Sigmoid colon (tissue), 6 donors: ENCODE measurements at regions not wholly inside any gene's neighbourhood (a gene's known extent, or its start where the extent isn't known, plus 50 kb on each side); places are given as distances from the start of the nearest gene placed in this dataset.

Source experiments
- DNase-seq: peaks from one replicate; pipeline ENCODE4 v3.0.0-alpha.2; 2019
- H3K27ac ChIP-seq, 4 donors: fragments of 200-600 bp; sonication (generic); one replicate each; pipeline ENCODE4 v1.5.1; 2016 to 2019; ENCODE audit warnings: mild to moderate bottlenecking in 1 of 4
- H3K27me3 ChIP-seq, 3 donors: fragments of 200-600 bp; sonication (generic); one replicate each; pipeline ENCODE4 v1.5.1; 2019; ENCODE audit warnings: mild to moderate bottlenecking in 1 of 3
- H3K36me3 ChIP-seq, 4 donors: fragments of 200-600 bp; sonication (generic); one replicate each; pipeline ENCODE4 v1.5.1; 2016 to 2019
- H3K4me1 ChIP-seq, 4 donors: fragments of 200-600 bp; sonication (generic); one replicate each; pipeline ENCODE4 v1.5.1; 2017 to 2019
- H3K4me3 ChIP-seq, 4 donors: fragments of 200-600 bp; sonication (generic); one replicate each; pipeline ENCODE4 v1.5.1; 2017 to 2019; ENCODE audit warnings: mild to moderate bottlenecking in 2 of 4, moderate library complexity in 1 of 4
- H3K9me3 ChIP-seq, 4 donors: fragments of 200-600 bp in 3 of 4; sonication (generic) in 3 of 4; one replicate each; pipeline versions ENCODE4 v1.5.1 to v1.6.1; 2013 to 2019
- EP300 ChIP-seq, 4 donors: sonication (generic); formaldehyde crosslinking; IDR thresholded peaks; one replicate each; pipeline ENCODE4 v1.6.1; 2017; ENCODE audit warnings: antibody characterized with exemption in 4 of 4
- POLR2A ChIP-seq, 2 donors: fragments of 450-650 bp; IDR thresholded peaks; one replicate each; pipeline ENCODE4 v1.6.1; 2016; ENCODE audit warnings: antibody characterized with exemption in 2 of 2, mild to moderate bottlenecking in 2 of 2, moderate library complexity in 2 of 2
- POLR2AphosphoS5 ChIP-seq, 4 donors: sonication (generic); formaldehyde crosslinking; IDR thresholded peaks; one replicate each; pipeline ENCODE4 v1.6.1; 2017; ENCODE audit warnings: antibody characterized with exemption in 4 of 4
- WGBS, 2 donors: extraction: QIAGEN DNeasy Blood & Tissue Kit; methylation state at CpG; one replicate each; pipeline ENCODE4 v1.1.7; 2013; 5-methylcytosine and 5-hydroxymethylcytosine counted together
- intact Hi-C: fragments of 100-400 bp; cut with DNase I; formaldehyde crosslinking; loops from one replicate; pipeline ENCODE4 v1.15.1; 2023
- TF ChIP-seq, protein P1 (sequence below), 4 experiments: fragments of 450-650 bp in 3 of 4; fragments of 200-600 bp in 1 of 4; IDR thresholded peaks; one replicate each; pipeline ENCODE4 v1.5.1; 2016 to 2019; ENCODE audit warnings: antibody characterized with exemption in 4 of 4, mild to moderate bottlenecking in 3 of 4, moderate library complexity in 2 of 4
- donor health status: healthy with polysubstance abuse.
- donor health status: healthy.

DNA sequence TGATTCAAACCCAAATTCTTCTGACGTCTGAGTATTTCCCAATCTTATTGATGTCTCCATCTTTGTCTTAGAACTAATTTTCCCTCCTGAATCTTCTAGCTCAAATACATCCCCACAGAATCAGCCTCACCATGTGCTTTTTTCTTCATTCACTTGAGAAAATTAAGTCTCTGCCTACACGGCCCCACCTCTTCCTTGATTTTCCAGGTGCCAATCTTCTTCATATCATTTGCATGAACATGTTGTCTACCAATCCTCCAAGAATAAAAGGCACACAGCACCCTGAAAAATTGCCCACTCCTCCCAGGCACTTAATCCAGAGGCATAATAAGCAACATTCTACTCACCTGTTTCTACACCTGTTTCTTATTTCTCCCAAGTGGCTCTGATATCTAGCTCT, 408.1 kb upstream of the NBEA start:
- Histone ChIP-seq H3K4me3 (no peak overlapping the region), H3K36me3 (no peaks in the 10 kb centered on the region), H3K27ac (no peak overlapping the region), H3K4me1 (no peaks in the 10 kb centered on the region), H3K9me3 (peaks cover 0 to 2% (median 0%) of the 10 kb centered on the region in 4 donors), H3K27me3 (no peaks in the 10 kb centered on the region)
- intact Hi-C loops: no loop called here
- 87 to 91% methylated on average over 2 of the region's 2 CpGs for WGBS, 2 donors
- TF ChIP-seq, protein P1, sequence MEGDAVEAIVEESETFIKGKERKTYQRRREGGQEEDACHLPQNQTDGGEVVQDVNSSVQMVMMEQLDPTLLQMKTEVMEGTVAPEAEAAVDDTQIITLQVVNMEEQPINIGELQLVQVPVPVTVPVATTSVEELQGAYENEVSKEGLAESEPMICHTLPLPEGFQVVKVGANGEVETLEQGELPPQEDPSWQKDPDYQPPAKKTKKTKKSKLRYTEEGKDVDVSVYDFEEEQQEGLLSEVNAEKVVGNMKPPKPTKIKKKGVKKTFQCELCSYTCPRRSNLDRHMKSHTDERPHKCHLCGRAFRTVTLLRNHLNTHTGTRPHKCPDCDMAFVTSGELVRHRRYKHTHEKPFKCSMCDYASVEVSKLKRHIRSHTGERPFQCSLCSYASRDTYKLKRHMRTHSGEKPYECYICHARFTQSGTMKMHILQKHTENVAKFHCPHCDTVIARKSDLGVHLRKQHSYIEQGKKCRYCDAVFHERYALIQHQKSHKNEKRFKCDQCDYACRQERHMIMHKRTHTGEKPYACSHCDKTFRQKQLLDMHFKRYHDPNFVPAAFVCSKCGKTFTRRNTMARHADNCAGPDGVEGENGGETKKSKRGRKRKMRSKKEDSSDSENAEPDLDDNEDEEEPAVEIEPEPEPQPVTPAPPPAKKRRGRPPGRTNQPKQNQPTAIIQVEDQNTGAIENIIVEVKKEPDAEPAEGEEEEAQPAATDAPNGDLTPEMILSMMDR (IDR thresholded peaks at IDR 0.05): no peak
- TF ChIP-seq POLR2AphosphoS5 (IDR thresholded peaks at IDR 0.05) (no peak), EP300 (IDR thresholded peaks at IDR 0.05) (no peak), POLR2A (IDR thresholded peaks at IDR 0.05) (no peak)
- no peak for DNase-seq

GRCh38 chr13:34542321-34542720, 399.7 kb upstream of the NBEA start:
- intact Hi-C loops: no loop called here
- 89 to 90% methylated on average over 4 of the region's 4 CpGs for WGBS, 2 donors
- Histone ChIP-seq H3K27me3 (no peaks in the 10 kb centered on the region), H3K4me3 (no peak overlapping the region), H3K4me1 (no peaks in the 10 kb centered on the region), H3K27ac (no peak overlapping the region), H3K9me3 (no peaks in the 10 kb centered on the region), H3K36me3 (no peaks in the 10 kb centered on the region)
- no peak for DNase-seq
- TF ChIP-seq POLR2A (IDR thresholded peaks at IDR 0.05) (no peak), EP300 (IDR thresholded peaks at IDR 0.05) (no peak), POLR2AphosphoS5 (IDR thresholded peaks at IDR 0.05) (no peak)
- TF ChIP-seq, protein P1 (IDR thresholded peaks at IDR 0.05): no peak

GRCh38 chr13:34543836-34544235, 398.2 kb upstream of the NBEA start:
- intact Hi-C loops: no loop called here
- H3K27ac ChIP-seq: no peak overlapping the region
- no peaks in the 10 kb centered on the region for H3K4me1 ChIP-seq
- H3K27me3 ChIP-seq: no peaks in the 10 kb centered on the region
- H3K4me3 ChIP-seq: no peak overlapping the region
- no peaks in the 10 kb centered on the region for H3K9me3 ChIP-seq
- WGBS, 2 donors: 18 to 64% methylated on average over 4 of the region's 4 CpGs
- no peak for DNase-seq
- TF ChIP-seq, protein P1 (IDR thresholded peaks at IDR 0.05): no peak
- no peak for TF ChIP-seq POLR2A (IDR thresholded peaks at IDR 0.05)
- no peak for TF ChIP-seq EP300 (IDR thresholded peaks at IDR 0.05)
- no peak for TF ChIP-seq POLR2AphosphoS5 (IDR thresholded peaks at IDR 0.05)
- no peaks in the 10 kb centered on the region for H3K36me3 ChIP-seq

DNA sequence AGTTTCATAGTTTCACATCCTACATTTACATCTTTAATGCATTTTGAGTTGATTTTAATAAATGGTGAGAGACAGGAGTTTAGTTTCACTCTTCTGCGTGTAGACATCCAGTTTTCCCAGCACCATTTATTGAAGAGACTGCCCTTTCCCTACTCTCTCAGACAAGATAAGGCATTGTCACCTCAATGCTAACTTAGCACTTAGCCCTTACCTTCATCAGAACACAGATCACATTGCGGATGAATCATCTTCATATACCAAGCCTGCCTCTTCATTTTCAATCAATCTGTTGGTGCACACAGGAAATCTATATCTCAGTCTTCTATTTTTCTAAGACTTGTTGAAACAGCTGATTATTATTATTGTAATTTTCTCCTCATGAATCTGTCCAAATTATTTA, 396.6 kb upstream of the NBEA start:
- Histone ChIP-seq H3K4me3 (no peak overlapping the region), H3K36me3 (no peaks in the 10 kb centered on the region), H3K4me1 (no peaks in the 10 kb centered on the region), H3K9me3 (no peaks in the 10 kb centered on the region), H3K27ac (no peak overlapping the region), H3K27me3 (no peaks in the 10 kb centered on the region)
- TF ChIP-seq POLR2A (IDR thresholded peaks at IDR 0.05) (no peak), POLR2AphosphoS5 (IDR thresholded peaks at IDR 0.05) (no peak), EP300 (IDR thresholded peaks at IDR 0.05) (no peak)
- TF ChIP-seq, protein P1 (IDR thresholded peaks at IDR 0.05): no peak
- intact Hi-C loops: no loop called here
- whole genome bisulfite sequencing, 2 donors: 92 to 93% methylated on average over 2 of the region's 2 CpGs
- no peak for DNase-seq
